NOMO-1 treated with DMSO at 0.1 percent for 48 hours (cell line): ENCODE measurements at regions not wholly inside any gene's neighbourhood (a gene's known extent, or its start where the extent isn't known, plus 50 kb on each side); places are given as distances from the start of the nearest gene placed in this dataset.
"Not testable (repeated sequence)": the region's sequence is repeated elsewhere in the genome, so short reads cannot be mapped to it uniquely, and the experiment has no call there.

ENCODE experiments used
- DNase-seq: peaks from one replicate; lab custom pipeline; 2025; ENCODE audit not compliant: unreplicated experiment; lab: John Stamatoyannopoulos, UW

- DNase-seq, result no peak
These were observed 469.9 kb upstream of the CBLB start for GRCh38 chr3:106338582-106339214.

- DNase-seq, result no peak
These were observed 470.7 kb upstream of the CBLB start for GRCh38 chr3:106339551-106339950.

GRCh38 chr3:106341087-106341486 is 472.3 kb upstream of the CBLB start:
- no peak for DNase-seq

- no peak for DNase-seq
These were observed 472.9 kb upstream of the CBLB start for GRCh38 chr3:106341586-106342162.

GRCh38 chr3:106342386-106342785 is 473.6 kb upstream of the CBLB start:
- no peak for DNase-seq

GRCh38 chr3:106343811-106344210 is 475.0 kb upstream of the CBLB start:
- no peak for DNase-seq

GRCh38 chr3:106345353-106346027 is 476.7 kb upstream of the CBLB start:
- DNase-seq, result peak; percentile 71

- DNase-seq, result no peak
These were observed 478.5 kb upstream of the CBLB start for GRCh38 chr3:106347350-106347749.

- no peak for DNase-seq
These were observed 479.4 kb upstream of the CBLB start for GRCh38 chr3:106348139-106348690.

GRCh38 chr3:106349191-106349881 is 480.5 kb upstream of the CBLB start:
- DNase-seq, result no peak

GRCh38 chr3:106355873-106356272 is 487.1 kb upstream of the CBLB start:
- DNase-seq, result no peak

GRCh38 chr3:106359692-106360091 is 490.9 kb upstream of the CBLB start:
- no peak for DNase-seq

- DNase-seq, result not testable (repeated sequence)
These were observed 492.1 kb upstream of the CBLB start for GRCh38 chr3:106360901-106361300.

GRCh38 chr3:106364477-106364876 is 495.7 kb upstream of the CBLB start:
- DNase-seq, result no peak

- DNase-seq, result no peak
These were observed 496.4 kb upstream of the CBLB start for GRCh38 chr3:106365061-106365691.

GRCh38 chr3:106366352-106366751 is 497.5 kb upstream of the CBLB start:
- no peak for DNase-seq

GRCh38 chr3:106367496-106367895 is 498.7 kb upstream of the CBLB start:
- no peak for DNase-seq

GRCh38 chr3:106371221-106371970 is 502.6 kb upstream of the CBLB start:
- no peak for DNase-seq

GRCh38 chr3:106371971-106372805 is 503.4 kb upstream of the CBLB start:
- DNase-seq, result no peak

- DNase-seq, result no peak
These were observed 504.0 kb upstream of the CBLB start for GRCh38 chr3:106372806-106373190.
